HG02885 (cell line): ENCODE measurements at regions not wholly inside any gene's neighbourhood (a gene's known extent, or its start where the extent isn't known, plus 50 kb on each side); places are given as distances from the start of the nearest gene placed in this dataset.
"Not testable (repeated sequence)": the region's sequence is repeated elsewhere in the genome, so short reads cannot be mapped to it uniquely, and the experiment has no call there.

Source experiments
- ATAC-seq: cut with Tn5 transposase; IDR thresholded peaks from one replicate; pipeline ENCODE4 v1.9.1; 2021; ENCODE audit warnings: mild to moderate bottlenecking; ENCODE audit not compliant: unreplicated experiment, poor library complexity

DNA sequence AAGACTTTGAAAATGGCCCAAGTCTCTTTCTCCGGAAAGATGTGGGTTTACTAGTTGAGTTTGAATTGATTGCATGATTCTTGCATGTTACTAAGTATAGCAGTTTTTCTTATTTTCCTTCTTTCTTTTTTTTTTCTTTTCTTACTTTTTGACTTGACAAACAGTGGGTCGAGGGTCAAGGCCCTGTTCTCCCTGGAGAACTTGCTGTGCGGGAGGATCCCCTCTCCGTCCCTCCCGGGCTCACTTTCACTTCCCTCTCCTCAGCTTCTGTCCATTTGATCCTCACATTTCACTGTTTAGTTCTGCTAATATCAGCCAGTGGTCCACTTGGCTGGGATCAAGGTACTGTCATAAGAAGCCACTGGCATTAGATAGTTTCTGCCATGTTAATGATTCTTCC is 767.4 kb downstream of the TDRD15 start:
- ATAC-seq, result no peak

DNA sequence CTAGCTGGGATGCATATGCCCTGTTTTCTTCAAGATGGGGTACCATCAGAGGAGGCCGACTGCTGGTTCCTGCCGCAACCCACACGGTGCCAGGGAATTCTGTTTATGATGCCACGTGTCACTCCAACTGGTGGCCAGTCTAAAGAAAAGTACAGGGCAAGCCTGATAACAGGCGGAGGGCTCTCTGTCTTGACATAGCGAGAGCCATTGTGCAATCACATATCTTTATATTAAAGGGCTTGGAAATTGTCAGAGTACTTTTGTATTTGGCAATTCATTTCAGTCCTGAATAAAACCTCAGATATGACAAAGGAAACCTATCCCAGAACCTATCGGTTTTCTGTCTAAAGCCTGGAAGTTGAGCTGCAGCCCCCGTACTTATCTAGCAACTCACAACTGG is 768.4 kb downstream of the TDRD15 start:
- ATAC-seq, result no peak

DNA sequence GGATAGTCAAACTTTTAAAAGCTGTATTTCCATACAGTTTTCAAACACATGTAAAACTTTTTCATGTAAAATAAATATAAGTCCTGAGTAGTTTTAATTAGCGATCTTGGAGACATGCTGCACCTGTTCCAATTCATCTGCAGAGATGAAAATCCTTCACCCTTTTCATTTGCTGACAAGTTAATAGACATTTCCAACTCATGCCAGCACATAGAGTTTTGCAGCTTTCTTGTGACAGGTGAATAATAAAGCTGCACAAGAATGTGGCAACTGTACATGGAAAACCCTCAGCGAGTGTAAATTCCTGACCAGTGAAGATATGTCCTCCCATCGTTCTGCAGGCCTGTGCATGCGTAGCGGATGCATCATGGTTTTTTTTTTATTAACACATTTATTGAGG is 771.4 kb downstream of the TDRD15 start:
- no peak for ATAC-seq

DNA sequence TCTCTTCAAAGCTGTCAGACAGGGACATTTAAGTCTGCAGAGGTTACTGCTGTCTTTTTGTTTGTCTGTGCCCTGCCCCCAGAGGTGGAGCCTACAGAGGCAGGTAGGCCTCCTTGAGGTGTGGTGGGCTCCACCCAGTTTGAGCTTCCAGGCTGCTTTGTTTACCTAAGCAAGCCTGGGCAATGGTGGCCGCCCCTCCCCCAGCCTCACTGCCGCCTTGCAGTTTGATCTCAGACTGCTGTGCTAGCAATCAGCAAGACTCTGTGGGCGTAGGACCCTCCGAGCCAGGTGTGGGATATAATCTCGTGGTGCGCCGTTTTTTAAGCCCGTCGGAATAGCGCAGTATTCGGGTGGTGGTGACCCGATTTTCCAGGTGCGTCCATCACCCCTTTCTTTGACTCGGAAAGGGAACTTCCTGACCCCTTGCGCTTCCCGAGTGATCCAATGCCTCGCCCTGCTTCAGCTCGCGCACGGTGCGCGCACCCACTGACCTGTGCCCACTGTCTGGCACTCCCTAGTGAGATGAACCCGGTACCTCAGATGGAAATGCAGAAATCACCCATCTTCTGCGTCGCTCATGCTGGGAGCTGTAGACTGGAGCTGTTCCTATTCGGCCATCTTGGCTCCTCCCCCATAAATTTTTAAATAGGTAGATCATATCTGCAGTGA is 785.1 kb downstream of the TDRD15 start:
- not testable (repeated sequence) for ATAC-seq

DNA sequence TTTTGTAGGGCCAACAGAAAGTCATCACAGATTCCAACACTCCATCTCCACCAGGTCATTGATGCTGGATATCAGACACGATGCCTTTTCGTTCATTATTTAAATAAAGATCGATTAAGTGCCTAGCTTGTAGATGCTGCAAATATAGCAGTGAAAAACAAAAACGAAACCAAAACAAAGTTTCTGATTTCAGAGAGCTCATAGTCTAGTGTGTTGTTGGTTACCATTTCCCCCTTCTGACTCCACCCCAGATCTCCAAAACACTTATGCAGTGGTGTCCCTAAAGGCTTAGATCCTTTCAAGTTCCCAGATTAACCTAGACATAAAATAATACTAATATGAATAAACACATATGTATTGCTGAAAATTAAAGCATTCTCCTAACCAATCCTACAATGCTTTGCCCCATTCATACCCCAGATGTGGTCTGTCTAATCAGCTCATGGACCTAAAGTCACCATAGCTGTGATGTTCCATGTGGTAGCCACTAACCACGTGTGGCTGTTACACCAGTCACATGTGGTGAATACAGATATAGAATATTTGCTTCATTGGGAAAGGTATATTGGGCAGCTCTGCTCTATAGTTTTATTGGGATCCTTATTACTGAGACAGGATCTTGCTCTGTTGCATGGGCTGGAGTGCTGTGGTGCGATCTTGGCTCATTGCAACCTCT is 787.2 kb downstream of the TDRD15 start:
- ATAC-seq, result no peak

DNA sequence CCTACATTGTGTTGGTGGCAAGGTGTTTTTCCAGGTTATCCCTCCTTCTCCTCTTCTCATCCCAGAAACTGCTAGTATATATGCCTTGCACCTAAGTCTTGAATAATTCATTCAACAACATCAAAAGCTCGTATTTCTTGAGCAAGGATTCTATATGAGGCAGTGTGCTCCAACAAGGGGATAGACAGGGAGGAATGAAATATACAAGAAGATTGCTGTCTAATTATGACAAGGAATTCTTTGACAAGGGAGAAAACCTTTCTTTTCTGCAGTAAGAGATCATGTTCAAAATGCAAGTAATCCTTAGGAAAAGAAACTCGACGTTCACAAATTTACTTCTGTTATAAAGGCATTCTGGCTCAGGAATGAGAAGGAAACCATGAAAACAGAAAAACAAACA is 788.6 kb downstream of the TDRD15 start:
- ATAC-seq, result no peak

DNA sequence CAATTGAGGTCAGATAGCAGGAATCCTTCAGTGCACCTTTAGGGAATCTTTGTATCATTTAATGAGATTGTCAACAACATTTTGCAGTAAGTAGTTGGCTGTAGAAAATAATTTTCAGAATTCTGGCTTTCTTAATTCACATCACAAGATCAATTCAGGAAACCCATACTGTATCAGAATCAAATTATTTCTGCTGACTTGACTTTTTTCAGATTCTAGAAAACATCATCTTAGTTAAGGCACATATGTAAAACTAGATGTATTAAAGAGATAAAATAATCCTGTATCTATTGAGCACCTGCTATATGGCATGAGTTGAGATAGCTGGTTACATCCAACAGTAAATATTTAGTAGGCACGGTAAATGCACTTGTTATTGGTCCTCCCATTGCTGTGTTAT is 791.4 kb downstream of the TDRD15 start:
- ATAC-seq, result no peak

DNA sequence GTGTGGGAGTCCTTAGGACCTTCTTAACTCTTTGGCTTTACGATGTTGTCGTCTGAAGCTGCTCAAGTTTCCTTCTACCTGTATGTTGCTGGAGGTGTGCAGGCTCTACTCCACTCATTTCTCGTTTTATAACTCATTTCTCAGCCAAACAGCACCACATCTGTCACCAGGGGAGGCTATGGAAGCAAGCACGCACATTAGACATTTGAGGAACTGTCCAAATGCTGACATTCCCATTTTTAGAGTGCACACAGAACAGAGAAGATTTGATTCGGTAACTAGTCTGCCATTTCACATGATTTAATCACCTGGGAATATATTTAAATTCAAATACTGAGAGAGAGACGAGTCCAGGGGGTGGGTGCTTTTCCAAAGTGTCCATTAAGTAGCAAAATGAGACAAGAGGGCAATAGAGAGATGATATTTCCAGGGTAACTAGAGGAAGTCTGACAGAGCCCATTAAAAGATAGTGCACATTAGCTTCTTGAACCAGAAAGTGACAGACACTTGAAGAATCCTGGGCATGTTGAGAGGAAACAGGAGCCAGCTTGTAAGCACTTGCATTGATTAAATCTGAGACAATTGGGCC is 793.3 kb downstream of the TDRD15 start:
- ATAC-seq, result no peak

DNA sequence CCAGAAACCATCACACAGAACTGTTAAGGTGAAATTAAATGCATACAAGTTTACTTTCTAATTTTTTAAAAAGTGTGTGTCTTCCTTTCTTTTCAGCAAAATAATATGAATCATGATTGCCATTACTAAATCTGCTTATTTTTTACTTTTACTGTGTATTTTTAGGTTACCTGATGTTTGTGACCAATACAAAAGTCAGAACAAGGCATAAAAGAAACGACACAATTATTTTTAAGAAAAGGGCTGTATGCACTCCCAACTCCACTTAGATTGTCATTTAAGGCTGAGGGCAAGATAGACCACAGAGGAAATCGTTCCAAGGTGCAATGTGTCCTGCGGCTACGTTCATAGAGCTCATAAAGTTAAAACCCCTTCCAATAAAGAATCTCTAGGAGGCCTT is 797.0 kb downstream of the TDRD15 start:
- no peak for ATAC-seq

DNA sequence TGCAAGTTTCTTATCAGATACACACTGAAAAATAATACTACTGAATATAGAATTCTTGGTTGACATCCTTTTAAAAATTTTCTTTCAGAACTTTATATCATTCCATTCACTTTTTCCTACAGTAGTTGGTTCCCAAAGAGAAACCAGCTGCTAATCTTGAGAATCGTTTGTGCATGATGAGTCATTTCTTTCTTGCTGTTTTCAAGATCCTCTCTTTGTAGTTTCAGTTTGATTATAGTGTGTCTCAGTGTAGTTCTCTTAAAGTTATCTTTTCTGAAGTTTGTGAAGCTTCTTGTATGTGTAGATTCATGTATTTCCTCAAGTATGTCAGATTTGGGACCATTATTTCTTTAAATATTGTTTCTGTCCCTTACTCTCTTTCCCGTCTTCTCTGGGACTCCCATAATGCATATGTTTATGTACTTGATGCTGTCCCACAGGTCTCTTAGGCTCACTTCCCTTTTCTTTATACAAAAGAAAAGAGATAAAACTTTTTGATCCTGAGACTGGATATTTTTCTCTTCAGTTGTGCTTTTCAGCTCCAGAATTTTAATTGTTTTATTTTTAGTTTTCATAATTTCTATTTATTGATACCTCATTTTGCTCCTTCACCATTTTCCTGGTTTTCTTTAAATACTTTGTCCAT is 801.0 kb downstream of the TDRD15 start:
- ATAC-seq, result peak; percentile 91

DNA sequence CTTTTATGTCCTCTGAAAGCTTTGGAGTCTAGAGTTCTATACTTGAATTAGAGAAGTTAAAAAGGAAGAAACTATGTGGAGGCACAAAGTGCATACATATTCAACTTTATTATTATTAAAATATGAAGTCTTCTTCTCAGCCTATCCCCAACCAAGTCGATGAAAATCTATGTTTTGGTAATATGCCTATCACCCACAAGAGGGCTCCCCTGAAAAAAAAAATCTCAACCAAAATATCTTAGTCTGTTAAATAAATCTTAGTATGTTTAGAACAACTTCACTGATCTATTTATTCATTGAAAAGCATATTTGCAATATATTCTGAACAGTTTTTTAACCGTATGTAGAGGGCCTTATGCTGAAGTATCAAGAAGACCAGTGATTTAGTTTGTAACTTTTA is 804.5 kb downstream of the TDRD15 start:
- ATAC-seq, result no peak

DNA sequence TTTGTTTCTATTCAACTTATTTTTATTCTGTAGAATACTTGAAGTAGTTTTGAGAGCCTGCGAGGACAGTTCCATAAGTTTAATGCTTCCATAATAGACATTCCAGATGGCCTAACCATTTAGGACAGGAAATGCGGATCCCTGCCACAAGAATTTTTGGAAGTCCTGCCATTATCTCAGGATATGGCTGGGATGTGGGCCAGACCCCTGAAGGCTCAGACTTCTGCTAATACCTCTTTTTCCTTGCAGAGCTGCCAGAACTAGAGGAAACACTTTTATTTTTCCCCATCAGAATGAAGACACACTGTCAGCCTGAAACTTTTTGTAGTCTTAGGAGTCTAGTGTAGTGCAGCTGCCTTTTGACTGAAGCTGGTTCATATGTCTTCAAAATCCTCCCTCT is 806.5 kb downstream of the TDRD15 start:
- no peak for ATAC-seq

DNA sequence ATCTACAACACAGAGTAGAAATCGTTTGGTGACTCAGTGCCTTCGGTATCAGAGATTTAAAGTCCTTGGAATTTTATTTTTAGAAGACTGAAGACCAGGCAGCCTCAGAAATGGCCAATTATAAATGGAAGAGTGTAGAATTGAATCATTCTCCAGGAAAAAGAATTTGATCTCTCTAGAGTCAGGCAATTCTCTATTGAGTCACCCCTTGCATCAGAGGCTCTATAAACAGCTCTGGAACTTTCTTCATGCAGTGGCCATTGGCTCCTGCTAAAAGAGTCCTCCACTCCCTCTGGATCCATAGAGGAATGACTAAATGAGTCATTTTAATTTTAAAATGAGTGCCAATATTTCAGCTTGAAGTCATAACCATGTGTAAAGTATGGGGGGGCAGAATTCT is 816.2 kb downstream of the TDRD15 start:
- ATAC-seq, result no peak

DNA sequence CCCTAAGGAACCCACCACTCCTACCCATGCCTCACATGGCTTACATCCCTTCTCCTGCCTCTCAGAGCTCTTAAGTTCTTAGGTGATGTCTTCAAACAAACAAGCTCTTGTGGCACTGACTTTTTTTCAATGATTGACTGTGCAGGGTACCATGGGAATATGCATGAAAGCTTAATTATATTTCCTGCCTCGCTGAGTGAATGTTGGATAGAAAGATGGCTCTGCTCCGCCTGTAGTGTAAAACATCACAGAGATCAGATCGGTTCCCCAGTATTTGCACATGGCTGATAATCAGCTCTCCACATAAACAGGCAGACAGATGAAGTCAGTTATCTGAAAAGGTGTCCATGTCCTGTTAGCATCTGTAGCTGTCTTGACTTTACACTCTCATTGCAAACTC is 820.8 kb downstream of the TDRD15 start:
- ATAC-seq, result no peak

DNA sequence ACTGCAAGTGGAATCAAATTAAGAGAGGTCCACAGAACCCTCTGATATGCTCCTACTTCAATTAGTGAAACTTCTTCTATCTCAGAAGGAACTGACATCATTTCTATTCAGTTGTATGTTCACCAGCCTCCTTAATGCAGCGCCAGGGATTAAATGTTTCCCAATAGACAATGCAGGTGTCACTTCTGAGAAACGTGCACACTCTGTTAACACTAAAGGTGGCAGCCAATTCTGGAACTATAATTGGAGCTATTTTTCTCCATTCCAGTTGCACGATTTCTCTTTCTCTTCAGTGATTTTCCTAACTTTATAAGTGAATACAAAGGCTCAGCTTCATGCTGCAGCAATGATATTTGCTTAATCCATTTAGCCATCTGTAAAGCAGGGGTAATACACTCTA is 821.9 kb downstream of the TDRD15 start:
- ATAC-seq, result no peak

DNA sequence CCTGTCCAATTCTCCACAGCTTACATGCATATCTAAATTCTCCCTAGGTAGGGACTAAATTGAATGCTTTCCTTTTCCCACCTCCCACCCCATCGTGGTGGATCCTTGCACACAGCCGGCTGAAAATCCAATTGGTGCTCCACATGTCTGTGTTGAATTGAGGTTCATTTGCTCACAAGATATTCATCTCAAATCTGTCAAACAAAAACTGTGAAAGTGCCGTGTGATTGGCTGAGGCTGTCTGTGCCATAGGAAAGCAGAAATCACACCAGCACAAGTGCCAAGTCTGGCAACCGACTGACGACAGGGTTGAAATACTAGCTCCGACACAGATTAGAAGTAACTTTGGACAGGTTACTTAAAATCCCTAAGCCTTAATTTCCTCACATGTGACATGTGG is 823.3 kb downstream of the TDRD15 start:
- ATAC-seq, result no peak

DNA sequence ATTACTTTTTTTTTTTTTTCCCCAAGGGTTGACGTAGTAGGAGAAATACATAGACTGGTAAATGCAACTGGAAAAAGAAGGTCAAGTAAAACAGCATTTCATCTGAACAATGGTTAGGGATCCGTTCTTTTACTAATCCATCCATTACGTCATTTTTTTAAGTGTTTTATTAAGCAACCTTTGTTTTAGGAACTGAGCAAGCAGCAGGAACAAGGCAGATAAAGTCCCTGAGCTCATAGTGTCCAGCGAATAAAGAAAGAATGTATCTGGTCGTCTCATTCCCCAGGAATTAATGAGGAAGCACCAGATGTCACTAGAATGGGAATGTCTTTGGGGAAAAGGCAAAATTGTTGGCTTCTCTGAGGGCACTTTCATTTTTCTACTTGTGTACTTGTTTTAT is 842.4 kb downstream of the TDRD15 start:
- ATAC-seq, result no peak

DNA sequence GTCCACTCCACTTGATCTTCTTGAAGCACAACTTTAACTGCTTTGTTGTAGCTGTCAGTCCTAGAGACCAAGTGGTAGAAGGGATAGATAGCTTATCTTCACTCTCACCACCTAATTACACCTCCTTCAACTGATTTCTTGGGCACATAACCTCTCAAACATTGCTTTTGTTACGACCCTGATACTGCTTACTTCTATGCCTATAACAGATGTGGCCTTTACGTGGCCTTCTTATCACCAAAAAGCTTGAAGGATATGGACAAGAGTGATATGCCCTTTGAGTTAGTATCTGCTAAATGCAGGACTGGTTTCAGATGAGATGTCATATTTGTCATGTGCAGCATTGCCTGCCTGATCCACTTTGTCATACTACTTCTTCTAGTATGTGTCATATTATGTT is 847.2 kb downstream of the TDRD15 start:
- no peak for ATAC-seq

DNA sequence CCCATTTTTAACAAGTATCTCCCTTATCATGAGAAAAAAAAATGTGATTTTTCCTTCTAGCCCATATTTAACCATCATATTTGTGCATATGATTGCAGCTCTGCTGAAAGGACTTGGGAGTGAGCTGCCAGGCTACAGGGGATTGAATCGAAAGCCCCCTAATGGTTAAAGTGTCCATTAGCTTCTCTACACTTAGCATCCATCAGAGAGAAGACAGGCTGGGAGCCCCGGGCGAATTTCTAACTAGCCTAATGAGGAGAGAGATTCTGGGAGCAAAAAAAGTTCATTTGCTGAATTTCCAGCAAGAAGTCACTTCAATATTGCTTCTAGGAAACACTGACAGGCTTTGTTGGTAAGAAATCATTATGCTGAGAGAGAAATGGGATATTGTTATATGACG is 848.8 kb downstream of the TDRD15 start:
- no peak for ATAC-seq

DNA sequence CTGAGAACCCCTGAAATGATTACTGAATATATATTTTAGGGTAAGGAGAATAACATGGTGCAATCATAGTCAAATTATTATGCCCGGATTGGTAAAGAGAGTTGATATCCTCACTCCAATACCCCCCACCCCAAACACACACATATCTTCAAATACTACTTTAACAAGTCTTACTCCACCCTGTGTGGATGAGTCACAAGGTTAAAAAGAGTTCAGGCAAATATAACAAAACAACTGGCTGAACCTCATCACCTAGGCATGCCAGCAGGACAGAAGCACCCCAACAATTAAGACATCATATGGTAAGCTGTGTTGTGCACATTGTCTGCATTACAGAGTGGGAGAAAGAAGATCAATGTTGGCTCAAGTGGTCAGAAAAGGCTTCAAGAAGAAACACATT is 857.4 kb downstream of the TDRD15 start:
- ATAC-seq, result no peak

DNA sequence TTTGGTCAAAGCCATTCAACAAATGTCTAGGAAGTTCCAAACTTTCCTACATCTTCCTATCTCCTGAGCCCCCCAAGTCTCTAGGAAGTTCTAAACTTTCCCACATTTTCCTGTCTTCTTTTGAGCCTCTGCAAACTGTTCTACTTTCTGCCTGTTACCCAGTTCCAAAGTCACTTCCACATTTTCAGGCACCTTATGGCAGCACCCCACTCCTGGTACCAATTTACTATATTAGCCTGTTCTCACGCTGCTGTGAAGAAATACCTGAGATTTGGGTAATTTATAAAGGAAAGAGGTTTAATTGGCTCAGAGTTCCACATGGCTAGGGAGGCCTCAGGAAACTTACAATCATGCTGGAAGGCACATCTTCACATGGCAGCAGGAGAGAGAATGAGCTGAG is 869.2 kb downstream of the TDRD15 start:
- no peak for ATAC-seq

DNA sequence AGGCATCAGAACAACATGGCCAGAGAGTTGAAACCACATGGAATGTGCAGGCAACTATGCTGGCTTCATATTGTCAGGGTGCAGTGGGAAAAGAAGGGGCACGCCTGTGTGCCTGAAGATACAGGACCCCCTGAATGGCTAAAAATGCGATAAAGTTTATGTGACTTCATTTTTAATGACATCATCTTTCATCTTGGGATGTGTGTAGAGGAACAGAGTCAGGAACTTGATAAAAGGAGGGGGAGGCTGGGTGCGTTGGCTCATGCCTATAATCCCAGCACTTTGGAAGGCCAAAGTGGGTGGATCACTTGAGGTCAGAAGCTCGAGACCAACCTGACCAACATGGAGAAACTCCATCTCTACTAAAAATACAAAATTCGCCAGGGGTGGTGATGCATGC is 872.6 kb downstream of the TDRD15 start:
- no peak for ATAC-seq
